ENCODE measurements at regions not wholly inside any gene's neighbourhood (a gene's known extent, or its start where the extent isn't known, plus 50 kb on each side); places are given as distances from the start of the nearest gene placed in this dataset.
A peak's percentile ranks its signal among the peaks of the same experiment; 100 is the strongest.

DNA sequence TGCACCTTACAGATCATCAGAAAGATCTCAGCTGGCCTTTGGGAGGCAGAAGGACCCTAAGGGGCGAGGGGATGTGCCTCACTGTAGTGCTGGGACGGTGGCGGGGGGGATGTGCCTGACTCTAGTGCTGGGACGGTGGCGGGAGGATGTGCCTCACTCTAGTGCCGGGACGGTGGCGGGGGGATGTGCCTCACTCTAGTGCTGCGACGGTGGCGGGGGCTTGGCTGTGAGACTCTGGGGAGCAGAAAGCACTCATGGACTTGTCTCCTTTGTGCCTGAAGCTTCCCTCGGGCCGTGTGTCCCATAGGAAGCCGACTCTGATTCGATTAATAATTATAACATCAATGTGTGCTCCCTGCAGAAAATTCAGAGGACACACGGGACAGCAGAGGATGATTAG lies 126.6 kb downstream of the ZNF664 start:
- Mint-ChIP-seq H3K4me3 (no peak overlapping the region), H3K4me1 (no peaks in the 10 kb centered on the region), H3K36me3 (no peaks in the 10 kb centered on the region), H3K27ac (no peak overlapping the region), H3K9me3 (peaks cover 0 to 2% (median 0%) of the 10 kb centered on the region in 7 donors), H3K27me3 (peaks cover 11 to 24% (median 23%) of the 10 kb centered on the region in 3 donors)
- DNase-seq, result no peak
- ATAC-seq (ENCODE audit: low read depth in 2 of 2), result no peak

DNA sequence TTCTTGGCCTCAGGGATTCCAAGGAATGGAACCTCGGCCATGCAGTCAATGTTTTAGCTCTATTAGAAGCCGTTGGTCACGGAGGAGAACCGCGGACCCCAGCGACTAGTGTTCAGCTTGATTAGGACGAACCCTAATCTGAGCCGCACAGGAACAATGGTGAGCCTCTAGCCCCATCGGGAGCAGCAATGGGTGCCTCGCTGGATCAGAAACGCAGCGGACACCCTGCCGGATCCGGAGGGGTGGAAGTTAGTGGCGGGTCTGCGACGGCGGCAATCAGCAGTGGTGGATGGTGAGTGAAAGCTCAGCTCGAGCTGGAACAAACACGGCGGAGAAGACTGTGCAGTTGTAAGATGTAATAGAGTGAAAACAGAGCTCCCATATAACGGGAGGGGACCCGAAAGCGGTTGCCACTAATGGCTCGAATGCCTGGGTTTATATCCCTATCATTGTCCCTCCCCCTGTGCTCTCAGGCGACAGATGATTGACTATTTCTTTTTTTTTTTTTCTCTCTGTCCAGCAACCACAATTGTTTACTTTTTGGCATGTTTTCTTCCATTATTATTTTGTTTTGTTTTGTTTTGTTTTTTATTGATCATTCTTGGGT lies 127.7 kb downstream of the ZNF664 start:
- no peak for DNase-seq
- Mint-ChIP-seq H3K9me3 (peaks cover 0 to 2% (median 0%) of the 10 kb centered on the region in 7 donors), H3K36me3 (no peaks in the 10 kb centered on the region), H3K4me3 (peak overlapping the region in 1 of 8 donors; percentile 24), H3K4me1 (no peaks in the 10 kb centered on the region), H3K27me3 (peaks cover 10 to 24% (median 23%) of the 10 kb centered on the region in 3 donors), H3K27ac (peak overlapping the region in 1 of 6 donors; percentile 39)
- ATAC-seq (ENCODE audit: low read depth in 2 of 2), result no peak

DNA sequence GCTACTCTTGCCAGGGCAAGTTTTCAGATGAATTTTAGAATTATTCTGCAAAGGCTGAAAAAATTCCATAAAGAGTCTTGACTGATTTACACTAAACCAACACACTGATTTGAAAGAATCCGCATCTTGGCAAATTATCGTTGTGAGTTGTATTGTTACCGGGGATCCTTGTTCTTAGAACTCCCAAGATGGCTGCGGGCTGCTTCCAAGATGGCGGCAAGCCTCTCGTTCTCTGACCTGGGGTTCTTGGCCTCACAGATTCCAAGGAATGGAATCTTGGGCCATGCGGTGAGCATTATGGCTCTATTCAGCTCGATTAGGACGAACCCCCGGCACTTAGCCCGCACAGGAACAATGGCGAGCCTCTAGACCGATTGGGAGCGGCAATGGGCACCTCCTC lies 132.5 kb downstream of the ZNF664 start:
- peaks cover 0 to 2% (median 0%) of the 10 kb centered on the region in 3 donors for H3K27me3 Mint-ChIP-seq
- H3K4me1 Mint-ChIP-seq, result peaks cover 0 to 2% (median 0%) of the 10 kb centered on the region in 3 donors
- H3K9me3 Mint-ChIP-seq, result peaks cover 5 to 11% (median 6%) of the 10 kb centered on the region in 7 donors
- no peak for DNase-seq
- H3K4me3 Mint-ChIP-seq, result no peak overlapping the region
- no peak overlapping the region for H3K27ac Mint-ChIP-seq
- H3K36me3 Mint-ChIP-seq, result no peaks in the 10 kb centered on the region
- no peak for ATAC-seq (ENCODE audit: low read depth in 2 of 2)

- H3K4me3 Mint-ChIP-seq, result no peak overlapping the region
- DNase-seq, result no peak
Observed at GRCh38 chr12:124107351-124107750, 134.3 kb downstream of the ZNF664 start.

DNA sequence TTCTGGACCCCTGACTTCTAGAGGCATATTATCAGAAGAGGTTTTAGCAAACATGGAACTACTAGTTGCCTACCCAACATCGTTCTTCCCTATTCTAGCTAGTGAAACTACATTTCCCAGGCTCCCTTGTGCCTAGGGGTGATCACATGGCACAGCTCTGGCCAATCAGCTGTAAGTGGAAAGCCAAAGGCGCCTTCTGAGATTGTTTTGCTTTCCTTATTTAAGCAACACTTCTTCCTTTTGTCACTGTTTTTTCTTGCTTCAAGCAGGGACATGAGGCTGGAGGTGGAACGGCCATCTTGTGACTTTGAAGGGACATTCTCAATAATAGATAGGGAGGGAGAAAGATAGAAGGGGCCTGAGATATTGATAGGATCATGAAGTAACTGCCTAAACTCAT lies 136.7 kb downstream of the ZNF664 start:
- H3K4me1 Mint-ChIP-seq, result peaks cover 0 to 2% (median 0%) of the 10 kb centered on the region in 3 donors
- peak; percentile 7 for DNase-seq
- peak; percentile 32 to 37 for ATAC-seq (ENCODE audit: low read depth in 2 of 2)
- no peak overlapping the region for H3K4me3 Mint-ChIP-seq
- H3K27ac Mint-ChIP-seq, result no peak overlapping the region
- H3K36me3 Mint-ChIP-seq, result no peaks in the 10 kb centered on the region
- peaks cover 0 to under 1% (median 0%) of the 10 kb centered on the region in 3 donors for H3K27me3 Mint-ChIP-seq
- H3K9me3 Mint-ChIP-seq, result peaks cover 3 to 11% (median 6%) of the 10 kb centered on the region in 7 donors

More at GRCh38 chr12:124107351-124107750, 134.3 kb downstream of the ZNF664 start:
- H3K27me3 Mint-ChIP-seq, result no peaks in the 10 kb centered on the region
- H3K27ac Mint-ChIP-seq, result no peak overlapping the region
- no peaks in the 10 kb centered on the region for H3K36me3 Mint-ChIP-seq
- peaks cover 0 to 2% (median 0%) of the 10 kb centered on the region in 3 donors for H3K4me1 Mint-ChIP-seq
- peaks cover 3 to 11% (median 6%) of the 10 kb centered on the region in 7 donors for H3K9me3 Mint-ChIP-seq
- ATAC-seq (ENCODE audit: low read depth in 2 of 2), result no peak

GRCh38 chr12:124110372-124110883 lies 137.4 kb downstream of the ZNF664 start:
- Mint-ChIP-seq H3K4me3 (no peak overlapping the region), H3K27me3 (peaks cover 0 to 7% (median 5%) of the 10 kb centered on the region in 3 donors), H3K9me3 (peaks cover 3 to 11% (median 6%) of the 10 kb centered on the region in 7 donors), H3K4me1 (peaks cover 0 to 2% (median 0%) of the 10 kb centered on the region in 3 donors), H3K36me3 (no peaks in the 10 kb centered on the region), H3K27ac (no peak overlapping the region)
- DNase-seq (no peak), ATAC-seq (ENCODE audit: low read depth in 2 of 2) (no peak)

GRCh38 chr12:124111006-124111405 lies 138.0 kb downstream of the ZNF664 start:
- ATAC-seq (ENCODE audit: low read depth in 2 of 2) (no peak), DNase-seq (no peak)
- H3K27ac Mint-ChIP-seq, result no peak overlapping the region
- H3K4me1 Mint-ChIP-seq, result peaks cover 0 to 2% (median 0%) of the 10 kb centered on the region in 3 donors
- peaks cover 0 to 13% (median 5%) of the 10 kb centered on the region in 3 donors for H3K27me3 Mint-ChIP-seq
- H3K36me3 Mint-ChIP-seq, result no peaks in the 10 kb centered on the region
- H3K4me3 Mint-ChIP-seq, result no peak overlapping the region
- H3K9me3 Mint-ChIP-seq, result peaks cover 3 to 11% (median 6%) of the 10 kb centered on the region in 7 donors

GRCh38 chr12:124114316-124114715 lies 141.3 kb downstream of the ZNF664 start:
- H3K36me3 Mint-ChIP-seq, result no peaks in the 10 kb centered on the region
- H3K4me1 Mint-ChIP-seq, result peaks cover 0 to 2% (median 0%) of the 10 kb centered on the region in 3 donors
- H3K9me3 Mint-ChIP-seq, result peaks cover 0 to 5% (median 3%) of the 10 kb centered on the region in 7 donors
- ATAC-seq (ENCODE audit: low read depth in 2 of 2) (no peak), DNase-seq (no peak)
- H3K27ac Mint-ChIP-seq, result no peak overlapping the region
- no peak overlapping the region for H3K4me3 Mint-ChIP-seq
- peaks cover 5 to 23% (median 7%) of the 10 kb centered on the region in 3 donors for H3K27me3 Mint-ChIP-seq

GRCh38 chr12:124115496-124115895 lies 142.5 kb downstream of the ZNF664 start:
- Mint-ChIP-seq H3K27me3 (peaks cover 5 to 23% (median 7%) of the 10 kb centered on the region in 3 donors), H3K36me3 (no peaks in the 10 kb centered on the region), H3K27ac (no peak overlapping the region), H3K4me1 (no peaks in the 10 kb centered on the region), H3K9me3 (no peaks in the 10 kb centered on the region), H3K4me3 (no peak overlapping the region)
- ATAC-seq (ENCODE audit: low read depth in 2 of 2) (no peak), DNase-seq (no peak)

- Mint-ChIP-seq H3K27ac (no peak overlapping the region), H3K27me3 (peaks cover 5 to 23% (median 7%) of the 10 kb centered on the region in 3 donors), H3K9me3 (no peaks in the 10 kb centered on the region), H3K36me3 (no peaks in the 10 kb centered on the region), H3K4me3 (peak overlapping the region in 1 of 8 donors; percentile 76), H3K4me1 (no peaks in the 10 kb centered on the region)
- ATAC-seq (ENCODE audit: low read depth in 2 of 2) (no peak), DNase-seq (no peak)
Observed at GRCh38 chr12:124115976-124116690, 143.1 kb downstream of the ZNF664 start.

- ATAC-seq (ENCODE audit: low read depth in 2 of 2) (no peak), DNase-seq (no peak)
- H3K36me3 Mint-ChIP-seq, result no peaks in the 10 kb centered on the region
- no peak overlapping the region for H3K4me3 Mint-ChIP-seq
- no peaks in the 10 kb centered on the region for H3K9me3 Mint-ChIP-seq
- no peaks in the 10 kb centered on the region for H3K4me1 Mint-ChIP-seq
- H3K27me3 Mint-ChIP-seq, result peaks cover 0 to 13% (median 7%) of the 10 kb centered on the region in 3 donors
- no peak overlapping the region for H3K27ac Mint-ChIP-seq
Observed at GRCh38 chr12:124120739-124121138, 147.7 kb downstream of the ZNF664 start.

GRCh38 chr12:124122722-124123121 lies 149.7 kb downstream of the ZNF664 start:
- Mint-ChIP-seq H3K27ac (no peak overlapping the region), H3K4me3 (no peak overlapping the region), H3K9me3 (no peaks in the 10 kb centered on the region), H3K36me3 (no peaks in the 10 kb centered on the region), H3K27me3 (peaks cover 0 to 5% (median 0%) of the 10 kb centered on the region in 3 donors), H3K4me1 (no peaks in the 10 kb centered on the region)
- ATAC-seq (ENCODE audit: low read depth in 2 of 2) (no peak), DNase-seq (no peak)

GRCh38 chr12:124123296-124124000 lies 150.4 kb downstream of the ZNF664 start:
- Mint-ChIP-seq H3K4me3 (no peak overlapping the region), H3K27me3 (peaks cover 0 to 5% (median 0%) of the 10 kb centered on the region in 3 donors), H3K4me1 (no peaks in the 10 kb centered on the region)

More at GRCh38 chr12:124123296-124124000, 150.4 kb downstream of the ZNF664 start:
- no peaks in the 10 kb centered on the region for H3K9me3 Mint-ChIP-seq
- no peaks in the 10 kb centered on the region for H3K36me3 Mint-ChIP-seq
- DNase-seq, result no peak
- no peak overlapping the region for H3K27ac Mint-ChIP-seq
- ATAC-seq (ENCODE audit: low read depth in 2 of 2), result no peak
